Chondrocyte (in vitro differentiated cells): ENCODE measurements at regions not wholly inside any gene's neighbourhood (a gene's known extent, or its start where the extent isn't known, plus 50 kb on each side); places are given as distances from the start of the nearest gene placed in this dataset.

Experiments
- DNase-seq: peaks from one replicate; pipeline ENCODE4 v3.0.0; 2021; ENCODE audit warnings: mixed read lengths, low spot score
- H3K27ac Mint-ChIP-seq: one replicate; pipeline ENCODE4 v1.8.0; 2021; ENCODE audit warnings: mild to moderate bottlenecking, moderate library complexity, mixed read lengths; ENCODE audit not compliant: unreplicated experiment
- H3K27me3 Mint-ChIP-seq: 2 replicates; pipeline ENCODE4 v1.8.0; 2021; ENCODE audit warnings: low read depth, mixed read lengths
- H3K36me3 Mint-ChIP-seq: 2 replicates; pipeline ENCODE4 v1.8.0; 2021; ENCODE audit warnings: low read depth, mixed read lengths
- H3K4me1 Mint-ChIP-seq: 2 replicates; pipeline ENCODE4 v1.8.0; 2021; ENCODE audit warnings: low read depth, mild to moderate bottlenecking, mixed read lengths
- H3K4me3 Mint-ChIP-seq: one replicate; pipeline ENCODE4 v1.8.0; 2021; ENCODE audit warnings: mild to moderate bottlenecking, moderate library complexity, mixed read lengths; ENCODE audit not compliant: unreplicated experiment
- H3K9me3 Mint-ChIP-seq: 2 replicates; pipeline ENCODE4 v1.8.0; 2021; ENCODE audit warnings: low read depth, mixed read lengths
- TF ChIP-seq, protein P1 (sequence below): fragments of 200-600 bp; sonication (generic); IDR thresholded peaks from 2 replicates; pipeline ENCODE4 v1.5.0; 2021; ENCODE audit warnings: antibody characterized with exemption, mild to moderate bottlenecking, moderate library complexity

DNA sequence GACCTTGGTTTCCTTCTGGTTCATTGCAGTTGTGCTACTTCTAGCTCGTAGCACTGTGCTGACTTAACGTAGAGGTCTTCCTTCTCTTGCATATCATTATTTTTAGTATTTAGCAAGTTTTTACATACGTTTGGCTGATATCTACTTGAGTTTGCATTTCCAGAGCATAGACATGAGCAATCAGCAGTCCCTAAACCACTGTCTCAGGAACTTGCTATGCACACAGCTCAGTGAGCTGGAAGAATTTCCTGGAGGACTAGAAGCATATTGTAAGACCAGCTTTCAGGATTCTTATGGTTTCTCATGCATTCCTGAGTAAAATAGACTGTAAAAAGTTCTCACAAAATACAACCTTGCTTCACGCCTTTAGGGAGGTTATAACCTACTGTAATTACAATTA is 226.7 kb upstream of the PDGFD start:
- no peaks in the 10 kb centered on the region for H3K9me3 Mint-ChIP-seq
- no peak for DNase-seq
- H3K36me3 Mint-ChIP-seq, result no peaks in the 10 kb centered on the region
- H3K27me3 Mint-ChIP-seq, result no peaks in the 10 kb centered on the region
- no peak overlapping the region for H3K4me3 Mint-ChIP-seq
- TF ChIP-seq, protein P1, sequence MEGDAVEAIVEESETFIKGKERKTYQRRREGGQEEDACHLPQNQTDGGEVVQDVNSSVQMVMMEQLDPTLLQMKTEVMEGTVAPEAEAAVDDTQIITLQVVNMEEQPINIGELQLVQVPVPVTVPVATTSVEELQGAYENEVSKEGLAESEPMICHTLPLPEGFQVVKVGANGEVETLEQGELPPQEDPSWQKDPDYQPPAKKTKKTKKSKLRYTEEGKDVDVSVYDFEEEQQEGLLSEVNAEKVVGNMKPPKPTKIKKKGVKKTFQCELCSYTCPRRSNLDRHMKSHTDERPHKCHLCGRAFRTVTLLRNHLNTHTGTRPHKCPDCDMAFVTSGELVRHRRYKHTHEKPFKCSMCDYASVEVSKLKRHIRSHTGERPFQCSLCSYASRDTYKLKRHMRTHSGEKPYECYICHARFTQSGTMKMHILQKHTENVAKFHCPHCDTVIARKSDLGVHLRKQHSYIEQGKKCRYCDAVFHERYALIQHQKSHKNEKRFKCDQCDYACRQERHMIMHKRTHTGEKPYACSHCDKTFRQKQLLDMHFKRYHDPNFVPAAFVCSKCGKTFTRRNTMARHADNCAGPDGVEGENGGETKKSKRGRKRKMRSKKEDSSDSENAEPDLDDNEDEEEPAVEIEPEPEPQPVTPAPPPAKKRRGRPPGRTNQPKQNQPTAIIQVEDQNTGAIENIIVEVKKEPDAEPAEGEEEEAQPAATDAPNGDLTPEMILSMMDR, result no peak
- H3K4me1 Mint-ChIP-seq, result peaks cover 9% of the 10 kb centered on the region
- no peak overlapping the region for H3K27ac Mint-ChIP-seq

DNA sequence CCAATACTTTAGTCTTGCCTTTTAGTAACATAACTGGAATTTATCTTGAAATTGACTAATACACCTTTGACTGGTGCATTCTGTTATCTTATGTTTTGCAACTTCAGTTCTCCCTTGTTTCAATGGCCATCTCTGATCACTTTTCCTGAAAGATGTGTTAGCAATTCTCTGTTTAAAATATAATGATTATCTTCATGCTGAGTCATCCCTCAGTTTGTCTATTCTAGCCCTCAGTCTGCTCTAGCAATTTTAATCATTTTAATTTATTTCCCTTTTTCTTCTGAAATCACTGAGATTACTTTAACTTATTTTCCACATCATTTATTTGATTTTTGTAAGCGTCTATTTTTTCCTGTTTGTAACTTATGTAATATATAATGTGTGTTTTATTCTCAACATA is 221.9 kb upstream of the PDGFD start:
- TF ChIP-seq, protein P1, result no peak
- Mint-ChIP-seq H3K4me1 (peaks cover 10% of the 10 kb centered on the region), H3K4me3 (no peak overlapping the region), H3K36me3 (no peaks in the 10 kb centered on the region), H3K9me3 (no peaks in the 10 kb centered on the region), H3K27me3 (no peaks in the 10 kb centered on the region), H3K27ac (no peak overlapping the region)
- DNase-seq, result no peak

DNA sequence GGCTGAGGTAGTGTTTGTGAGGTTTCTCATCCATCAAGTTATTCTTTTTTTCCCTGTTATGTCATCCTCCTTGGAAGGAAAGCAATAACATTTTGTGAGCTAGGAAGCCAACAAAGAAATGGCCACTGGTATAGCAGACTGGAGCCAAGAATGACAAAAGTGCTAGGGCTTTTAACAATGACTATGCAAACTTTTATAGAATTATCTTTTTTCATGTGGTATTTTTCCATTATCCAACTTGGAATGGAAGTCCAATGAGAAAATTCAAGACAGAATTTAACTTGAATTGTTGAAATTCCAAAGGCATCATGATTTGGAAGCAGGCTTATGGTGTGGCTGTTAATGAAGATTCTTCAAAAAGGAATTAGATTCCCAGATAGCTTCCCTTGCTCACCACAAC is 216.4 kb upstream of the PDGFD start:
- no peak overlapping the region for H3K4me3 Mint-ChIP-seq
- H3K9me3 Mint-ChIP-seq, result no peaks in the 10 kb centered on the region
- TF ChIP-seq, protein P1, result no peak
- H3K27me3 Mint-ChIP-seq, result no peaks in the 10 kb centered on the region
- peaks cover 8% of the 10 kb centered on the region for H3K4me1 Mint-ChIP-seq
- H3K27ac Mint-ChIP-seq, result no peak overlapping the region
- H3K36me3 Mint-ChIP-seq, result no peaks in the 10 kb centered on the region
- no peak for DNase-seq

DNA sequence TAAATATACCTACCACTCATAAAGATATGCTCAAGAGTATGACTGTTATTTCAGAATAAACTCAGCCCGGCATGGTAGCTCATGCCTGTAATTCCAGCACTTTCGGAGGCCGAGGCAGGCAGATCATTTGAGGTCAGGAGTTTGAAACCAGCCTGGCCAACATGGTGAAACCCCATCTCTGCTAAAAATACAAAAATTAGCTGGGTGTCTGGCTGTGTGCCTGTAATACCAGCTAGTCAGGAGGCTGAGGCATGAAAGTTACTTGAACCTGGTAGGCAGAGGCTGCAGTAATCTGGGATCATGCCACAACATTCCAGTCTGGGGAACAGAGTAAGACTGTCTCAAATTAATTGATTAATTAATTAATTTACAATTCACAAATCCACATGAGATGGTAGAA is 208.2 kb upstream of the PDGFD start:
- no peak overlapping the region for H3K27ac Mint-ChIP-seq
- no peaks in the 10 kb centered on the region for H3K9me3 Mint-ChIP-seq
- no peaks in the 10 kb centered on the region for H3K27me3 Mint-ChIP-seq
- no peak overlapping the region for H3K4me3 Mint-ChIP-seq
- TF ChIP-seq, protein P1, result no peak
- H3K36me3 Mint-ChIP-seq, result no peaks in the 10 kb centered on the region
- no peak for DNase-seq
- peaks cover 13% of the 10 kb centered on the region for H3K4me1 Mint-ChIP-seq

DNA sequence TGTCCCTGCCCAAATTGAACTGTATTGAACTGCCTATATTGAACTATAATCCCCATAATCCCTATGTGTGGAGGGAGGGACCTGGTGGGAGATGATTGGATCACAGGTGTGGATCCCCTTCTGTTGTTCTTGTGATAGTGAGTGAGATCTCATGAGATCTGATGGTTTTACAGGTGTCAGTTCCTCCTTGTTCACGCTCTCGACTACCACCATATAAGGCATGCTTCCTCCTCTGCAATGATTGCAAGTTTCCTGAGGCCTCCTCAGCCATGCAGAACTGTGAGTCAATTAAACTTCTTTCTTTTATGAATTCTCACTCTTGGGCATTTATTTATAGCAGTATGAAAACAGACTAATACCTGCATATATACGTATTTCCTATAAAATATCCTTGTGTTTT is 206.5 kb upstream of the PDGFD start:
- no peak for DNase-seq
- H3K36me3 Mint-ChIP-seq, result no peaks in the 10 kb centered on the region
- TF ChIP-seq, protein P1, result no peak
- no peak overlapping the region for H3K27ac Mint-ChIP-seq
- H3K4me1 Mint-ChIP-seq, result peaks cover 13% of the 10 kb centered on the region
- H3K9me3 Mint-ChIP-seq, result no peaks in the 10 kb centered on the region
- no peaks in the 10 kb centered on the region for H3K27me3 Mint-ChIP-seq
- H3K4me3 Mint-ChIP-seq, result no peak overlapping the region
